ENCODE measurements at regions not wholly inside any gene's neighbourhood (a gene's known extent, or its start where the extent isn't known, plus 50 kb on each side); places are given as distances from the start of the nearest gene placed in this dataset.

DNA sequence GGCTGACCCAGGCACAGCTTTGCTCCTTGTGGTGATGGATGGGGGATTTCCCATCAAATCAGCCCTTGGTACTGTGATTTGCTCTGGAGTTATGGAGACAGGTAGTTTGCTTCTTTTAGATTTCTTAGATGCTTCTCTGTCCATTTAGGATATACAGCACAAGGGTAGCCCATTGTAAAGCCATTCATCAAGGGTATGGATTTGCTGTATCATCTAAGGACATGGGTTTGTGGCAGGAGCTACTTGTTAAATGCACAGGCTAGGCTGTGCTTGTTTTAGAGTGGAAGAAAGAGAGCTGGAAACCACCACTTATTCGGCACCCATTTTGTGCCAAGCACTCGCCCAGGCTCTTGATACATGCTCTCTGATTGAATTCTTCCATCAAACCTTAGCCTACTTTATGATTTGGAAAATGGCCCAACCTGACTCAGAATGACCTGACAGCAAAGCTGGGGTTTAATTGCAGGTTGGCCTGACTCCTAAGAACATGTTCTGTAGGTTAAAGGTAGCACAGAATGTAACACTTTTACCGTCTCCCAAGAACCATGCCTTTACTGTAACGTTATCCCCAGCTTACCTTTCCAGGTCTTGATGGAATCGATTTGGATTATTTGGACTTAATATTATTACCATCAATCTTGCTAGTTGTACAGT, 168.0 kb downstream of the SNX10 start:
- Histone ChIP-seq H3K9me3 (no peaks in the 10 kb centered on the region), H3K27ac (no peak overlapping the region), H3K4me1 (no peaks in the 10 kb centered on the region), H3K27me3 (no peaks in the 10 kb centered on the region), H3K4me3 (no peak overlapping the region), H3K36me3 (no peaks in the 10 kb centered on the region)
- intact Hi-C loops (cut with DNase I), result no loop called here
- no peak for DNase-seq (ENCODE audit: low spot score in 2 of 2)
- TF ChIP-seq CTCF (IDR thresholded peaks at IDR 0.05), result no peak

DNA sequence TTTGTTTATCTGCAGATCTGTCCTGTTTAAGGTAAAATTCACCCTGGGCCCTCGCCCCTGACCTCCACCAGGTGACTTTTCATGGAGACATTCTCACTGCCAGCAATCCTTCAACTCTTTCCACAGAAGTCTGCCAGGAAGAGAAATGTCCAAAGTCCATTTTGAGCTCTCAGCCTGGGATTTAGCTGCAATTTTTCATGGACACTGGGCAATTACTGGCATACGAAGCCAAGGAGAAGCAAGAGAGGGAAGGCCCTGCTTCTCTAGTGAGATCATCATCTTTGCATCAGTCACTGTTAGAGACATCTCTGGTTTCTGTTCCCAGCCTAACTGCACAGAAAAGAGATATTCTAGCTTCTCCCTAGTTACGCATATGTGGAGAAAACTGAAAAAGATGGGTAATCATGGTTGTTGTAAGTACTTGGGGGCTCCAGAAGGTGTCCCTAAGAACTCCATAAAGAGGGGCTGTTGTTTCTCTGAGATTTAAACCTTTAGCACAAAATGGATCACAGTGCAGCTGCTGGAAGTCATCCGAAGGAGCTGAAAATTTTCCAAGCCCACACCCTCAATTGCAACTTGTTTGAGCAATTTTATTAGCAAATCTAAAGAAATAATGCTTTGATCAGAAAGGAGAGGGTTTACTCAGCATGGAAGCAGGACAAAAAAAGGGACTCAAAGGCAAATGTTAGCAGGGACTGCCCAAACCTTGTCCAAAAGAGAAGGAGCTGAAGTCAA, 168.9 kb downstream of the SNX10 start:
- Histone ChIP-seq H3K36me3 (no peaks in the 10 kb centered on the region), H3K4me3 (no peak overlapping the region), H3K27me3 (no peaks in the 10 kb centered on the region), H3K27ac (no peak overlapping the region), H3K9me3 (no peaks in the 10 kb centered on the region), H3K4me1 (no peaks in the 10 kb centered on the region)
- intact Hi-C loops (cut with DNase I), result no loop called here
- DNase-seq (ENCODE audit: low spot score in 2 of 2), result no peak
- no peak for TF ChIP-seq CTCF (IDR thresholded peaks at IDR 0.05)

DNA sequence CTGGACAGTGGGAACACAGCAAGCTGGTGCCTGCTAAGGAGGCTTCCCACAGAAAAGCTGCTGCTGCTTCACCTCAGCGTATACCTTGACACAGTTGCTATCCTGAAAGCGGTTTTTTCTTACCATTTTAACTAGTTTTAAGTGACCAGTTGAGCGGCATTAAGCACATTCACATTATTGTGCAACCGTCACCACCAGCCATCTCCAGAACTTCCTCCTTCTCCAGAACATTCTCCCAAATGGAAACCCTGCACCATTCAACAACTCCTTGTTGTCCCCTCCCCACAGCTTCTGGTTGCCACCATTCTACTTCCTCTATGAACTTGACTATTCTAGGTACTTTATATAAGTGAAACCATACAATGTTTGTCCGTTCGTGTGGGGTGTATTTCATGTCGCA, 169.9 kb downstream of the SNX10 start:
- no peaks in the 10 kb centered on the region for H3K27me3 ChIP-seq
- H3K27ac ChIP-seq, result no peak overlapping the region
- H3K9me3 ChIP-seq, result no peaks in the 10 kb centered on the region
- no peak for DNase-seq (ENCODE audit: low spot score in 2 of 2)
- H3K4me1 ChIP-seq, result no peaks in the 10 kb centered on the region
- no peak for TF ChIP-seq CTCF (IDR thresholded peaks at IDR 0.05)
- H3K4me3 ChIP-seq, result no peak overlapping the region
- intact Hi-C loops (cut with DNase I), result no loop called here
- no peaks in the 10 kb centered on the region for H3K36me3 ChIP-seq

GRCh38 chr7:26466007-26466406, 174.3 kb downstream of the SNX10 start:
- intact Hi-C loops (cut with DNase I), result no loop called here

DNA sequence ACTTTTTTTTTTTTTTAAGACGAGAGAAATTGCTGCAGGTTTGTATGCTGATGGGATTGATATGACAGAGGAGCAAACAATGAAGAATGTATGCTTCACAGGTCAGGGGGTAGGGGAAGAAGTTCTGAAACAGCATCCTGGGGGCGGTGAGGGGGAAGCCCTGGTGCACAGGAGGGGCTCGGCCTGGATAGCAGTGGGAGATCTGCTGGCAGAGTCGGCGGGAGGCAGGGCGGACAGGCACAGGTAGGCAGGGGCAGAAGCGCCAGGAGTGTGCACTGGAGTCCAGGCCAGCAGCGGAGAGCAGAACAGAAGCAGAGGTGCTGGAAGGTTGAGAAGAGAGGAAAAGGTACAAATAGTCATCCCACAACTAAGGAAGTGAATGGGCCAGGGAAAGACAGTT, 175.4 kb downstream of the SNX10 start:
- TF ChIP-seq CTCF (IDR thresholded peaks at IDR 0.05), result no peak
- Histone ChIP-seq H3K4me1 (no peaks in the 10 kb centered on the region), H3K4me3 (no peak overlapping the region), H3K36me3 (no peaks in the 10 kb centered on the region), H3K9me3 (no peaks in the 10 kb centered on the region), H3K27ac (no peak overlapping the region), H3K27me3 (no peaks in the 10 kb centered on the region)
- intact Hi-C loops (cut with DNase I), result no loop called here
- DNase-seq (ENCODE audit: low spot score in 2 of 2), result no peak

More at GRCh38 chr7:26466007-26466406, 174.3 kb downstream of the SNX10 start:
- Histone ChIP-seq H3K9me3 (no peaks in the 10 kb centered on the region), H3K4me1 (no peaks in the 10 kb centered on the region), H3K4me3 (no peak overlapping the region), H3K27me3 (no peaks in the 10 kb centered on the region), H3K36me3 (no peaks in the 10 kb centered on the region), H3K27ac (no peak overlapping the region)
- no peak for TF ChIP-seq CTCF (IDR thresholded peaks at IDR 0.05)
- no peak for DNase-seq (ENCODE audit: low spot score in 2 of 2)
